Endothelial cell of hepatic sinusoid (primary cell): ENCODE measurements at regions not wholly inside any gene's neighbourhood (a gene's known extent, or its start where the extent isn't known, plus 50 kb on each side); places are given as distances from the start of the nearest gene placed in this dataset.
"Not testable (repeated sequence)": the region's sequence is repeated elsewhere in the genome, so short reads cannot be mapped to it uniquely, and the experiment has no call there.

Source experiments
- in situ Hi-C: cut with HindIII; loops from 2 replicates; pipeline ENCODE4 v1.10.0; 2017; ENCODE audit warnings: low sequenced_read_pairs

GRCh38 chr4:37555322-37555721 lies 130.9 kb downstream of the RELL1 start:
- in situ Hi-C loops, result no loop called here

- in situ Hi-C loops, result not testable (repeated sequence)
These were observed 136.3 kb downstream of the RELL1 start for GRCh38 chr4:37549866-37550265.

- in situ Hi-C loops, result no loop called here
These were observed 137.1 kb downstream of the RELL1 start for GRCh38 chr4:37549041-37549440.

GRCh38 chr4:37546586-37546985 lies 139.6 kb downstream of the RELL1 start:
- in situ Hi-C loops, result no loop called here

GRCh38 chr4:37542706-37543105 lies 143.5 kb downstream of the RELL1 start:
- in situ Hi-C loops, result loop anchor here (5.0 kb wide), 1 partner anchor 90 kb away; a partner anchor contains a TSS

GRCh38 chr4:37541956-37542355 lies 144.2 kb downstream of the RELL1 start:
- in situ Hi-C loops, result loop anchor here (5.0 kb wide), 1 partner anchor 90 kb away; a partner anchor contains a TSS

GRCh38 chr4:37540486-37540885 lies 145.7 kb downstream of the RELL1 start:
- in situ Hi-C loops, result loop anchor here (5.0 kb wide), 1 partner anchor 88 kb away; a partner anchor contains a TSS

GRCh38 chr4:37538931-37539330 lies 147.2 kb downstream of the RELL1 start:
- in situ Hi-C loops, result no loop called here

- in situ Hi-C loops, result no loop called here
These were observed 148.7 kb downstream of the RELL1 start for GRCh38 chr4:37537484-37537883.

- in situ Hi-C loops, result no loop called here
These were observed 150.3 kb downstream of the RELL1 start for GRCh38 chr4:37535872-37536271.

GRCh38 chr4:37533286-37534033 lies 152.7 kb downstream of the RELL1 start:
- in situ Hi-C loops, result no loop called here

- in situ Hi-C loops, result no loop called here
These were observed 155.0 kb downstream of the RELL1 start for GRCh38 chr4:37531151-37531550.

- in situ Hi-C loops, result no loop called here
These were observed 155.7 kb downstream of the RELL1 start for GRCh38 chr4:37530451-37530850.

GRCh38 chr4:37528166-37528885 lies 157.8 kb downstream of the RELL1 start:
- in situ Hi-C loops, result no loop called here

GRCh38 chr4:37524267-37524666 lies 161.9 kb downstream of the RELL1 start:
- in situ Hi-C loops, result no loop called here

GRCh38 chr4:37522996-37523395 lies 163.2 kb downstream of the RELL1 start:
- in situ Hi-C loops, result no loop called here

- in situ Hi-C loops, result no loop called here
These were observed 168.8 kb downstream of the RELL1 start for GRCh38 chr4:37517326-37517725.

- in situ Hi-C loops, result no loop called here
These were observed 170.0 kb downstream of the RELL1 start for GRCh38 chr4:37516057-37516775.

- in situ Hi-C loops, result no loop called here
These were observed 175.6 kb downstream of the RELL1 start for GRCh38 chr4:37510626-37511025.

GRCh38 chr4:37503261-37503660 lies 182.9 kb downstream of the RELL1 start:
- in situ Hi-C loops, result no loop called here

GRCh38 chr4:37502070-37502469 lies 184.1 kb downstream of the RELL1 start:
- in situ Hi-C loops, result no loop called here
